HEK293T (cell line): ENCODE measurements at regions not wholly inside any gene's neighbourhood (a gene's known extent, or its start where the extent isn't known, plus 50 kb on each side); places are given as distances from the start of the nearest gene placed in this dataset.

Experiments
- ARNT ChIP-seq: fragments of 450-650 bp; IDR thresholded peaks from 2 replicates; pipeline ENCODE4 v1.6.1; 2017; ENCODE audit warnings: mild to moderate bottlenecking
- BHLHE40 ChIP-seq: fragments of 450-650 bp; IDR thresholded peaks from 2 replicates; pipeline ENCODE4 v1.6.1; 2016; ENCODE audit warnings: mild to moderate bottlenecking, moderate library complexity, borderline replicate concordance
- ELF4 ChIP-seq: fragments of 450-650 bp; IDR thresholded peaks from 2 replicates; pipeline ENCODE4 v1.6.1; 2017; ENCODE audit warnings: antibody characterized with exemption
- FOXA1 ChIP-seq: fragments of 450-650 bp; IDR thresholded peaks from 2 replicates; pipeline ENCODE4 v1.6.1; 2016; ENCODE audit warnings: mild to moderate bottlenecking
- HDGF ChIP-seq: fragments of 450-650 bp; IDR thresholded peaks from 2 replicates; pipeline ENCODE4 v1.6.1; 2017; ENCODE audit warnings: antibody characterized with exemption, borderline replicate concordance
- L3MBTL2 ChIP-seq: fragments of 450-650 bp; conservative IDR thresholded peaks from 2 replicates; pipeline ENCODE4 v1.6.1; 2016; ENCODE audit warnings: mild to moderate bottlenecking
- LEF1 ChIP-seq: fragments of 450-650 bp; IDR thresholded peaks from 2 replicates; pipeline ENCODE4 v1.6.1; 2017; ENCODE audit warnings: mild to moderate bottlenecking, borderline replicate concordance
- PKNOX1 ChIP-seq: fragments of 450-650 bp; IDR thresholded peaks from 2 replicates; pipeline ENCODE4 v1.6.1; 2016
- SP1 ChIP-seq: fragments of 450-650 bp; IDR thresholded peaks from 2 replicates; pipeline ENCODE4 v1.6.1; 2017

GRCh38 chr1:201778279-201779065 lies 50.5 kb upstream of the IPO9 start:
- TF ChIP-seq L3MBTL2 (no peak), BHLHE40 (no peak), SP1 (no peak), PKNOX1 (peak; percentile 35; the same call in 1 of the 2 replicates), ARNT (no peak), ELF4 (no peak), LEF1 (no peak), HDGF (no peak), FOXA1 (no peak)
